SK-N-SH (cell line): ENCODE measurements at regions not wholly inside any gene's neighbourhood (a gene's known extent, or its start where the extent isn't known, plus 50 kb on each side); places are given as distances from the start of the nearest gene placed in this dataset.

Experiments
- CTCF ChIA-PET: fragments of 300-600, 350-600 bp; formaldehyde crosslinking; extraction: SDS; loops from one replicate; lab custom pipeline; 2021; lab: Yijun Ruan, JAX
- POLR2A ChIA-PET: fragments of 350-600 bp; sonication (Branson Sonifier 250); formaldehyde crosslinking; extraction: SDS; loops from one replicate; lab custom pipeline; 2020; ENCODE audit warnings: antibody characterized with exemption, inconsistent platforms; lab: Yijun Ruan, JAX
- DNase-seq: peaks from one replicate; pipeline ENCODE4 v3.0.0; 2012
- H2AFZ ChIP-seq: fragments of 200-600 bp; sonication (generic); 2 replicates; pipeline ENCODE4 v1.8.1; 2016; ENCODE audit warnings: antibody characterized with exemption, mild to moderate bottlenecking, low read depth
- H3F3A ChIP-seq: fragments of 200-600 bp; sonication (generic); replicated peaks from 2 replicates; pipeline ENCODE3; 2016; ENCODE audit warnings: antibody characterized with exemption, mild to moderate bottlenecking; ENCODE audit not compliant: insufficient read depth
- H3K27ac ChIP-seq, 2 experiments: fragments of 200-500 bp in 1 of 2; fragments of 200-600 bp in 1 of 2; sonication (Bioruptor generic) in 1 of 2; sonication (generic), shearing (Covaris generic) in 1 of 2; 2 replicates each; pipeline versions ENCODE4 v1.5.1 to v1.6.1; 2014 to 2016; ENCODE audit warnings: low read depth in 2 of 2, inconsistent platforms in 1 of 2, low read length in 1 of 2, mild to moderate bottlenecking in 1 of 2, mixed read lengths in 1 of 2
- H3K27me3 ChIP-seq: fragments of 200-600 bp; sonication (generic), shearing (Covaris generic); 2 replicates; pipeline ENCODE4 v1.6.1; 2016; ENCODE audit warnings: mixed run types; ENCODE audit not compliant: insufficient read depth
- H3K36me3 ChIP-seq, 2 experiments: fragments of 200-500 bp in 1 of 2; fragments of 200-600 bp in 1 of 2; sonication (Bioruptor generic) in 1 of 2; sonication (generic) in 1 of 2; replicated peaks in 1 of 2; 2 replicates each; pipeline versions ENCODE3 to v1.5.1; 2014 to 2016; ENCODE audit warnings: low read length in 1 of 2, mild to moderate bottlenecking in 1 of 2; ENCODE audit not compliant: insufficient read depth in 2 of 2, control insufficient read depth in 1 of 2
- H3K4me1 ChIP-seq, 2 experiments: fragments of 200-500 bp in 1 of 2; fragments of 200-600 bp in 1 of 2; sonication (Bioruptor generic) in 1 of 2; sonication (generic), shearing (Covaris generic) in 1 of 2; 2 replicates each; pipeline versions ENCODE4 v1.5.1 to v1.6.1; 2014 to 2016; ENCODE audit warnings: low read depth in 1 of 2, low read length in 1 of 2, mixed run types in 1 of 2; ENCODE audit not compliant: insufficient read depth in 2 of 2, control insufficient read depth in 1 of 2
- H3K4me2 ChIP-seq: fragments of 200-600 bp; sonication (generic), shearing (Covaris generic); 2 replicates; pipeline ENCODE4 v1.6.1; 2017; ENCODE audit warnings: mixed run types
- H3K4me3 ChIP-seq, 2 experiments: fragments of 200-500 bp in 1 of 2; fragments of 200-600 bp in 1 of 2; sonication (Bioruptor generic) in 1 of 2; sonication (generic), shearing (Covaris generic) in 1 of 2; 2 replicates each; pipeline versions ENCODE4 v1.5.1 to v1.8.1; 2014 to 2016; ENCODE audit warnings: low read depth in 2 of 2, inconsistent platforms in 1 of 2, low read length in 1 of 2, mild to moderate bottlenecking in 1 of 2, mixed read lengths in 1 of 2, moderate library complexity in 1 of 2
- H3K79me2 ChIP-seq: fragments of 200-600 bp; sonication (generic); 2 replicates; pipeline ENCODE4 v1.8.1; 2017; ENCODE audit warnings: mild to moderate bottlenecking; ENCODE audit not compliant: insufficient read depth
- H3K9ac ChIP-seq: fragments of 200-600 bp; sonication (generic); 2 replicates; pipeline ENCODE4 v1.6.1; 2017; ENCODE audit warnings: mixed run types
- H3K9me2 ChIP-seq: fragments of 200-600 bp; sonication (generic); 2 replicates; pipeline ENCODE4 v1.6.1; 2017; ENCODE audit warnings: mixed run types
- H3K9me3 ChIP-seq: fragments of 200-600 bp; sonication (generic); 2 replicates; pipeline ENCODE4 v1.6.1; 2017; ENCODE audit warnings: mixed run types, mild to moderate bottlenecking, moderate library complexity
- H4K20me1 ChIP-seq: fragments of 200-600 bp; sonication (generic); 2 replicates; pipeline ENCODE4 v1.6.1; 2017; ENCODE audit warnings: mild to moderate bottlenecking, mixed run types; ENCODE audit not compliant: insufficient read depth
- ELF1 ChIP-seq: IDR thresholded peaks from 2 replicates; pipeline ENCODE4 v1.4.0; 2012
- EP300 ChIP-seq, 2 experiments: IDR thresholded peaks; 2 replicates each; pipeline versions ENCODE4 v1.4.0 to v1.6.1; 2012; ENCODE audit warnings: borderline replicate concordance in 1 of 2, low read depth in 1 of 2, low read length in 1 of 2
- EZH2phosphoT487 ChIP-seq: fragments of 200-600 bp; sonication (generic); IDR thresholded peaks from 2 replicates; pipeline ENCODE4 v1.6.1; 2017; ENCODE audit warnings: low read depth, mixed run types, mild to moderate bottlenecking, antibody characterized with exemption, moderate library complexity, borderline replicate concordance
- FOXJ3 ChIP-seq: sonication (generic); formaldehyde crosslinking; IDR thresholded peaks from 2 replicates; pipeline ENCODE4 v1.5.1; 2020; ENCODE audit warnings: mild to moderate bottlenecking, missing genetic modification reagents
- FOXM1 ChIP-seq: IDR thresholded peaks from 2 replicates; pipeline ENCODE4 v1.4.0; 2012; ENCODE audit warnings: low read depth, mild to moderate bottlenecking
- RAD21 ChIP-seq: IDR thresholded peaks from 2 replicates; pipeline ENCODE4 v1.6.1; 2012; ENCODE audit warnings: mild to moderate bottlenecking, low read length
- RFX5 ChIP-seq: IDR thresholded peaks from 2 replicates; pipeline ENCODE4 v1.6.1; 2012; ENCODE audit warnings: mild to moderate bottlenecking, improper control_type of control experiment, low read length
- RXRA ChIP-seq: IDR thresholded peaks from 2 replicates; pipeline ENCODE4 v1.4.0; 2012; ENCODE audit warnings: low read depth, mild to moderate bottlenecking, borderline replicate concordance
- SIN3A ChIP-seq: IDR thresholded peaks from 2 replicates; pipeline ENCODE4 v1.6.1; 2012; ENCODE audit warnings: low read depth, mild to moderate bottlenecking, low read length, moderate library complexity, borderline replicate concordance
- TAF1 ChIP-seq: IDR thresholded peaks from 2 replicates; pipeline ENCODE4 v1.6.1; 2012; ENCODE audit warnings: low read depth, mild to moderate bottlenecking, low read length, moderate library complexity, borderline replicate concordance
- TCF12 ChIP-seq: IDR thresholded peaks from 2 replicates; pipeline ENCODE4 v1.4.0; 2012
- WGBS: methylation state at CpG from one replicate; pipeline ENCODE4 v1.1.6; 2017; ENCODE audit warnings: low lambda C conversion rate; 5-methylcytosine and 5-hydroxymethylcytosine counted together
- TF ChIP-seq, protein P1 (sequence below): IDR thresholded peaks from 2 replicates; pipeline ENCODE4 v1.4.0; 2012; ENCODE audit warnings: low read depth, borderline replicate concordance
- TF ChIP-seq, protein P2 (sequence below): fragments of 200-600 bp; sonication (generic); IDR thresholded peaks from 2 replicates; pipeline ENCODE4 v1.6.1; 2017; ENCODE audit warnings: antibody characterized with exemption, mild to moderate bottlenecking, moderate library complexity
- TF ChIP-seq, protein P3 (sequence below): IDR thresholded peaks from 2 replicates; pipeline ENCODE4; 2012
- TF ChIP-seq, protein P4 (sequence below): IDR thresholded peaks from 2 replicates; pipeline ENCODE4 v1.4.0; 2012; ENCODE audit warnings: low read depth, borderline replicate concordance

DNA sequence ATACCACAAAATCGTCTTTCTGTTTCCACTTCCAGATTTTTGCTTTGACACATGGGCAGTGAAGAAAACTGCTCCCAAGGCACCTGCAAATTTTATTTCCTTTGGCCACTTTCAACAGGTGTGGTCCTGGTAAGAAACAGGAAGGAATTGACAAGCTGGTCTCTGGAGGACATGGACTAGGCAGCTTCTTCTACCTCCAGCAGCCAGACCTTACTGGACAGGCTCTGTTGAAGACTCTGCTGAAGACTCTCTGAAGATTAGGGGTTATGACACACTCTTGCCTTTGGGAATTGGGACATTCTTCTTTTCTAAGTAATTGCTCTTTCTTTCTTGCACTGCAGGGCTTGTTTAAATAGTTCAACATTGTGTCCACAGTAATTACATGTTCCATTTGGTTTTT is 147.7 kb upstream of the DCBLD2 start:
- Histone ChIP-seq H3K9me3 (no peaks in the 10 kb centered on the region), H3F3A (no peaks in the 10 kb centered on the region), H4K20me1 (no peaks in the 10 kb centered on the region), H3K4me3 (no peak overlapping the region), H3K4me2 (no peak overlapping the region), H3K27me3 (no peaks in the 10 kb centered on the region), H3K36me3 (no peaks in the 10 kb centered on the region), H2AFZ (no peak overlapping the region), H3K9ac (no peak overlapping the region), H3K79me2 (no peaks in the 10 kb centered on the region), H3K27ac (no peak overlapping the region), H3K4me1 (no peaks in the 10 kb centered on the region), H3K9me2 (no peaks in the 10 kb centered on the region)
- TF ChIP-seq EZH2phosphoT487 (no peak), RFX5 (no peak), FOXJ3 (no peak), SIN3A (no peak), EP300 (IDR thresholded peaks at IDR 0.05; ENCODE audit: borderline replicate concordance in 1 of 2, low read depth in 1 of 2, low read length in 1 of 2) (no peak), RXRA (no peak), TCF12 (no peak), TAF1 (no peak), FOXM1 (no peak), RAD21 (no peak), ELF1 (no peak)
- TF ChIP-seq, protein P1, sequence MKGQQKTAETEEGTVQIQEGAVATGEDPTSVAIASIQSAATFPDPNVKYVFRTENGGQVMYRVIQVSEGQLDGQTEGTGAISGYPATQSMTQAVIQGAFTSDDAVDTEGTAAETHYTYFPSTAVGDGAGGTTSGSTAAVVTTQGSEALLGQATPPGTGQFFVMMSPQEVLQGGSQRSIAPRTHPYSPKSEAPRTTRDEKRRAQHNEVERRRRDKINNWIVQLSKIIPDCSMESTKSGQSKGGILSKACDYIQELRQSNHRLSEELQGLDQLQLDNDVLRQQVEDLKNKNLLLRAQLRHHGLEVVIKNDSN: no peak
- TF ChIP-seq, protein P2, sequence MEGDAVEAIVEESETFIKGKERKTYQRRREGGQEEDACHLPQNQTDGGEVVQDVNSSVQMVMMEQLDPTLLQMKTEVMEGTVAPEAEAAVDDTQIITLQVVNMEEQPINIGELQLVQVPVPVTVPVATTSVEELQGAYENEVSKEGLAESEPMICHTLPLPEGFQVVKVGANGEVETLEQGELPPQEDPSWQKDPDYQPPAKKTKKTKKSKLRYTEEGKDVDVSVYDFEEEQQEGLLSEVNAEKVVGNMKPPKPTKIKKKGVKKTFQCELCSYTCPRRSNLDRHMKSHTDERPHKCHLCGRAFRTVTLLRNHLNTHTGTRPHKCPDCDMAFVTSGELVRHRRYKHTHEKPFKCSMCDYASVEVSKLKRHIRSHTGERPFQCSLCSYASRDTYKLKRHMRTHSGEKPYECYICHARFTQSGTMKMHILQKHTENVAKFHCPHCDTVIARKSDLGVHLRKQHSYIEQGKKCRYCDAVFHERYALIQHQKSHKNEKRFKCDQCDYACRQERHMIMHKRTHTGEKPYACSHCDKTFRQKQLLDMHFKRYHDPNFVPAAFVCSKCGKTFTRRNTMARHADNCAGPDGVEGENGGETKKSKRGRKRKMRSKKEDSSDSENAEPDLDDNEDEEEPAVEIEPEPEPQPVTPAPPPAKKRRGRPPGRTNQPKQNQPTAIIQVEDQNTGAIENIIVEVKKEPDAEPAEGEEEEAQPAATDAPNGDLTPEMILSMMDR: no peak
- TF ChIP-seq, protein P3, sequence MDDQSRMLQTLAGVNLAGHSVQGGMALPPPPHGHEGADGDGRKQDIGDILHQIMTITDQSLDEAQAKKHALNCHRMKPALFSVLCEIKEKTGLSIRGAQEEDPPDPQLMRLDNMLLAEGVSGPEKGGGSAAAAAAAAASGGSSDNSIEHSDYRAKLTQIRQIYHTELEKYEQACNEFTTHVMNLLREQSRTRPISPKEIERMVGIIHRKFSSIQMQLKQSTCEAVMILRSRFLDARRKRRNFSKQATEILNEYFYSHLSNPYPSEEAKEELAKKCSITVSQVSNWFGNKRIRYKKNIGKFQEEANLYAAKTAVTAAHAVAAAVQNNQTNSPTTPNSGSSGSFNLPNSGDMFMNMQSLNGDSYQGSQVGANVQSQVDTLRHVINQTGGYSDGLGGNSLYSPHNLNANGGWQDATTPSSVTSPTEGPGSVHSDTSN: no peak
- TF ChIP-seq, protein P4, sequence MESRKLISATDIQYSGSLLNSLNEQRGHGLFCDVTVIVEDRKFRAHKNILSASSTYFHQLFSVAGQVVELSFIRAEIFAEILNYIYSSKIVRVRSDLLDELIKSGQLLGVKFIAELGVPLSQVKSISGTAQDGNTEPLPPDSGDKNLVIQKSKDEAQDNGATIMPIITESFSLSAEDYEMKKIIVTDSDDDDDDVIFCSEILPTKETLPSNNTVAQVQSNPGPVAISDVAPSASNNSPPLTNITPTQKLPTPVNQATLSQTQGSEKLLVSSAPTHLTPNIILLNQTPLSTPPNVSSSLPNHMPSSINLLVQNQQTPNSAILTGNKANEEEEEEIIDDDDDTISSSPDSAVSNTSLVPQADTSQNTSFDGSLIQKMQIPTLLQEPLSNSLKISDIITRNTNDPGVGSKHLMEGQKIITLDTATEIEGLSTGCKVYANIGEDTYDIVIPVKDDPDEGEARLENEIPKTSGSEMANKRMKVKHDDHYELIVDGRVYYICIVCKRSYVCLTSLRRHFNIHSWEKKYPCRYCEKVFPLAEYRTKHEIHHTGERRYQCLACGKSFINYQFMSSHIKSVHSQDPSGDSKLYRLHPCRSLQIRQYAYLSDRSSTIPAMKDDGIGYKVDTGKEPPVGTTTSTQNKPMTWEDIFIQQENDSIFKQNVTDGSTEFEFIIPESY: no peak
- DNase-seq: no peak
- CTCF ChIA-PET: no interaction called here
- WGBS: 0% methylated on average over 1 of the region's 1 CpG
- POLR2A ChIA-PET: no interaction called here
